Trophoblast cell (in vitro differentiated cells and primary cell): ENCODE measurements at regions not wholly inside any gene's neighbourhood (a gene's known extent, or its start where the extent isn't known, plus 50 kb on each side); places are given as distances from the start of the nearest gene placed in this dataset.

Source experiments
- DNase-seq, 2 donors: peaks; one replicate each; pipeline ENCODE4 v3.0.0-alpha.2; 2016
- H2AFZ ChIP-seq: 2 replicates; pipeline ENCODE4 v1.6.1; 2013; ENCODE audit warnings: low read length, moderate library complexity, mild to moderate bottlenecking; ENCODE audit not compliant: insufficient read depth, poor library complexity
- H2AK5ac ChIP-seq: 2 replicates; pipeline ENCODE4 v1.6.1; 2013; ENCODE audit warnings: mild to moderate bottlenecking, low read length
- H2BK120ac ChIP-seq: 2 replicates; pipeline ENCODE4 v1.6.1; 2013; ENCODE audit warnings: low read length, mild to moderate bottlenecking, moderate library complexity; ENCODE audit not compliant: insufficient read depth, poor library complexity
- H2BK12ac ChIP-seq: 2 replicates; pipeline ENCODE4 v1.6.1; 2013; ENCODE audit warnings: mild to moderate bottlenecking, low read length, moderate library complexity
- H2BK5ac ChIP-seq: 2 replicates; pipeline ENCODE4 v1.6.1; 2013; ENCODE audit warnings: low read length, low read depth, moderate library complexity, mild to moderate bottlenecking; ENCODE audit not compliant: poor library complexity
- H3K14ac ChIP-seq: 2 replicates; pipeline ENCODE4 v1.6.1; 2013; ENCODE audit warnings: mild to moderate bottlenecking, low read length
- H3K18ac ChIP-seq: 2 replicates; pipeline ENCODE4 v1.6.1; 2013; ENCODE audit warnings: mild to moderate bottlenecking, low read length
- H3K23ac ChIP-seq: 2 replicates; pipeline ENCODE4 v1.6.1; 2013; ENCODE audit warnings: low read length
- H3K27ac ChIP-seq: 2 replicates; pipeline ENCODE4 v1.5.1; 2013; ENCODE audit warnings: low read depth, mild to moderate bottlenecking, inconsistent platforms, low read length, moderate library complexity
- H3K27me3 ChIP-seq: 2 replicates; pipeline ENCODE4 v1.6.1; 2013; ENCODE audit warnings: inconsistent platforms, mild to moderate bottlenecking, low read length, moderate library complexity; ENCODE audit not compliant: insufficient read depth
- H3K36me3 ChIP-seq, 2 experiments: 1 replicate in 1 of 2; 2 replicates in 1 of 2; pipeline ENCODE4 v1.6.1; 2013; ENCODE audit warnings: low read length in 2 of 2, mild to moderate bottlenecking in 2 of 2, moderate library complexity in 1 of 2; ENCODE audit not compliant: insufficient read depth in 2 of 2, control insufficient read depth in 1 of 2
- H3K4ac ChIP-seq: 2 replicates; pipeline ENCODE4 v1.6.1; 2013; ENCODE audit warnings: low read depth, mild to moderate bottlenecking, low read length, moderate library complexity
- H3K4me1 ChIP-seq, 2 experiments: 1 replicate in 1 of 2; 2 replicates in 1 of 2; pipeline ENCODE4 v1.6.1; 2013; ENCODE audit warnings: low read length in 2 of 2, mild to moderate bottlenecking in 2 of 2, moderate library complexity in 1 of 2; ENCODE audit not compliant: insufficient read depth in 2 of 2, control insufficient read depth in 1 of 2
- H3K4me2 ChIP-seq: 2 replicates; pipeline ENCODE4 v1.6.1; 2013; ENCODE audit warnings: inconsistent platforms, mild to moderate bottlenecking, low read length, moderate library complexity
- H3K4me3 ChIP-seq: 2 replicates; pipeline ENCODE4 v1.5.1; 2013; ENCODE audit warnings: mild to moderate bottlenecking, low read depth, low read length, inconsistent platforms
- H3K79me1 ChIP-seq: one replicate; pipeline ENCODE4 v1.6.1; 2013; ENCODE audit warnings: low read length
- H3K79me2 ChIP-seq: 2 replicates; pipeline ENCODE4 v1.6.1; 2013; ENCODE audit warnings: low read length, mild to moderate bottlenecking; ENCODE audit not compliant: control insufficient read depth, insufficient read depth, poor library complexity
- H3K9ac ChIP-seq: 2 replicates; pipeline ENCODE4 v1.6.1; 2013; ENCODE audit warnings: mild to moderate bottlenecking, low read length
- H3K9me3 ChIP-seq: 2 replicates; pipeline ENCODE4 v1.6.1; 2013; ENCODE audit warnings: low read depth, mild to moderate bottlenecking, control low read depth, inconsistent platforms, low read length; ENCODE audit not compliant: insufficient read depth
- H4K12ac ChIP-seq: 2 replicates; pipeline ENCODE4 v1.6.1; 2013; ENCODE audit warnings: low read depth, mild to moderate bottlenecking, low read length, moderate library complexity
- H4K8ac ChIP-seq: 2 replicates; pipeline ENCODE4 v1.6.1; 2013; ENCODE audit warnings: low read depth, mild to moderate bottlenecking, low read length, moderate library complexity
- H4K91ac ChIP-seq: one replicate; pipeline ENCODE4 v1.6.1; 2013; ENCODE audit warnings: low read depth, mild to moderate bottlenecking, low read length, moderate library complexity
- WGBS: extraction: QIAGEN DNeasy Blood & Tissue Kit; methylation state at CpG from one replicate; pipeline ENCODE4 v1.1.7; 2013; ENCODE audit warnings: missing lambda C conversion rate; ENCODE audit not compliant: insufficient read length, insufficient coverage; ENCODE audit errors: extremely low coverage; 5-methylcytosine and 5-hydroxymethylcytosine counted together

DNA sequence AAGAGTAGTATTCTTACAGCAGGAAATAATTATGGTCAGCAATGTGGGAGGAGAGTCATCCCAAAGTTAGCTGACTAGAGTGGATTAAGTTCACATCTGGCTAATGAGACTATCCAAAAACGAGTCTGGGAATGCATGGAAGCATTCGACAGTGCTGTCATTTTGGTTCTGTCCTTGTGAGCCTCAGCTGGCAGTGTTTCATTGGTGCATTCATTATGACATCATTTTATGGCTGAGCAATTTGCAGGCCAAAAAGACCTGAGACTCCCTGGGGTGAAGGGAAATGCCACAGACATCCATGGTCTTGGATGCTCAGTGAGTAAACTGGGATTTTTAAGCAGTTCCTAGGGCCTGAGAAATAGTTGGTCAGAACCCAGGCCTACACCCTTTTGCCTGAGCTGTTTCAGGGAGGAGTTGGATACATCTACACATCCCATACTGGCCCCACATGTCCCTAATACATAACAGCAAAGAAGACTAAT is 196.4 kb upstream of the CCN2 start:
- Histone ChIP-seq H3K23ac (no peak overlapping the region), H4K12ac (no peak overlapping the region)
- WGBS, result no CpG with 5 or more reads among the region's 2 CpGs

DNA sequence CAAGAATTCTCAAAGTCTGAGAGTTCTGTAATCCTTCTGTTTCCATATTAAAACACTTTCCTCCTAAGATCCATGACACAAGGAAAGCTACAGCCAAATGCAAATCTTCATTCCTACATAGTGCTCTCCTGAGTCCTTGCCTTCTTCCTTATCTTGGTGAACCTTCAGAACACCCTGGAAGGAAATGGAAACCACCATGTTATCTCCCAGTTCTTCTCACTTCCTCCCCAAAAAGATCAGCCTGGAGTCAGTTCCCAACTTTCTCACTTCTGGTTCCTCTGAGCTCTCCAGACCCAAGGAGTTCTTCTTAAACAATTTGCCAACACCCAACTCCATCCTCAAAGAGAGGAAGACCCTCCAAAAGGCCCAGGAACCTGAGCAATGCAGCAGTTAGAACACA is 193.3 kb upstream of the CCN2 start:
- Histone ChIP-seq H3K4me2 (no peak overlapping the region), H3K27me3 (no peaks in the 10 kb centered on the region), H4K91ac (no peak overlapping the region)

More for the DNA sequence above, 196.4 kb upstream of the CCN2 start:
- no peaks in the 10 kb centered on the region for H3K4me1 ChIP-seq
- H3K9me3 ChIP-seq, result no peaks in the 10 kb centered on the region
- no peak overlapping the region for H3K18ac ChIP-seq
- no peak overlapping the region for H3K9ac ChIP-seq
- H3K4me3 ChIP-seq, result no peak overlapping the region
- H3K14ac ChIP-seq, result no peak overlapping the region
- no peak overlapping the region for H3K4ac ChIP-seq
- DNase-seq, result no peak
- H3K27me3 ChIP-seq, result no peaks in the 10 kb centered on the region
- no peak overlapping the region for H3K27ac ChIP-seq
- H3K36me3 ChIP-seq, result no peaks in the 10 kb centered on the region
- H2AK5ac ChIP-seq, result no peak overlapping the region
- no peak overlapping the region for H2AFZ ChIP-seq
- no peak overlapping the region for H3K4me2 ChIP-seq
- H2BK120ac ChIP-seq, result no peak overlapping the region
- no peak overlapping the region for H4K8ac ChIP-seq
- no peaks in the 10 kb centered on the region for H3K79me1 ChIP-seq
- no peaks in the 10 kb centered on the region for H3K79me2 ChIP-seq
- H4K91ac ChIP-seq, result no peak overlapping the region
- H2BK12ac ChIP-seq, result no peak overlapping the region
- H2BK5ac ChIP-seq, result no peak overlapping the region

DNA sequence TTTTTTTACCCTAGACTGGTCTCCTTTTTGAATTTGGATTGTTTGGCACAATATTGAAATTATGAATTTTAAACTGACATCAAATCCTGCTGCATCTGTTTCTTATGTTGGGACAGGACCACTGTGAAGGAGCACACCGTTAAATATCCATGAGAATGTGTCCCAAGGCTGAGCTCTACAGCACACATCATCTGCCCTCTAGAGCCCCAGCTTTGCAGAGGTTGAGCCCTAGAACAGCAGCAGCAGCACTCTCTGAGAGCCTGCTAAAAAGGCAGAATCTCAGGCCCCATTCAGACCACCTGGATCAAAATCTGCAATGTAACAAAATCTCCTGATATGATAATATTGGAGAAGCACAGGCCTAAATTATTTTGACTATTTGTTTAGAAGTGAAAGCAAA is 192.1 kb upstream of the CCN2 start:
- no peaks in the 10 kb centered on the region for H3K4me1 ChIP-seq
- no peak overlapping the region for H4K8ac ChIP-seq
- no peak overlapping the region for H3K9ac ChIP-seq
- H3K23ac ChIP-seq, result no peak overlapping the region
- no peak for DNase-seq
- no peak overlapping the region for H3K27ac ChIP-seq
- no peak overlapping the region for H3K14ac ChIP-seq
- no peaks in the 10 kb centered on the region for H3K36me3 ChIP-seq
- H4K91ac ChIP-seq, result no peak overlapping the region
- no peak overlapping the region for H2BK5ac ChIP-seq
- no peak overlapping the region for H3K18ac ChIP-seq
- H3K79me2 ChIP-seq, result no peaks in the 10 kb centered on the region
- no peak overlapping the region for H4K12ac ChIP-seq
- no peaks in the 10 kb centered on the region for H3K9me3 ChIP-seq
- H2AK5ac ChIP-seq, result no peak overlapping the region
- no peaks in the 10 kb centered on the region for H3K79me1 ChIP-seq
- no peak overlapping the region for H3K4me3 ChIP-seq
- no peak overlapping the region for H2BK120ac ChIP-seq
- H2AFZ ChIP-seq, result no peak overlapping the region
- no peaks in the 10 kb centered on the region for H3K27me3 ChIP-seq
- H3K4ac ChIP-seq, result no peak overlapping the region
- no CpG with 5 or more reads among the region's 1 CpG for WGBS
- H2BK12ac ChIP-seq, result no peak overlapping the region
- no peak overlapping the region for H3K4me2 ChIP-seq

More for the DNA sequence above, 193.3 kb upstream of the CCN2 start:
- Histone ChIP-seq H3K4me3 (no peak overlapping the region), H2BK5ac (no peak overlapping the region), H3K18ac (no peak overlapping the region), H4K12ac (no peak overlapping the region), H3K4ac (no peak overlapping the region), H3K14ac (no peak overlapping the region), H3K9ac (no peak overlapping the region), H4K8ac (no peak overlapping the region), H3K9me3 (no peaks in the 10 kb centered on the region), H2AK5ac (no peak overlapping the region), H3K79me1 (no peaks in the 10 kb centered on the region), H3K79me2 (no peaks in the 10 kb centered on the region), H3K36me3 (no peaks in the 10 kb centered on the region), H2BK120ac (no peak overlapping the region), H2BK12ac (no peak overlapping the region), H2AFZ (no peak overlapping the region), H3K27ac (no peak overlapping the region), H3K4me1 (no peaks in the 10 kb centered on the region), H3K23ac (no peak overlapping the region)
- no peak for DNase-seq

DNA sequence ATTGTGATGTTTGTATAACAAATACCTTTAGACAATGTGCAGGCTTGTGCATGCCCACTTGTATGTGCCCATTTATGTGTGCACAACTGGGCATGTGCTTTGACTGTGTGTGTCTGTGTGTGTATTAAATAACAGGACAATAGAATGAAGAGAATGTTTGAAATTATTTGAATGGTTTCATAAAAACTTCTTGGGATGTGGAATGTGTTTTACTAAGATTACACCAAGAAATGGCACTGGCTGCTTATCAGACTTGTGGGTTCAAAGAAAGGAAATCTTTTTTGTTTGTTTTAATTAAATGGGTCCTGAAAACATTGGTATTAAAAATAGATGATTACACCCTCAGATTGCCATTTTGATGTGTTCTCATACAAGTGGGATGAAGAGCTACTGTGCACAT is 191.6 kb upstream of the CCN2 start:
- Histone ChIP-seq H3K27ac (no peak overlapping the region), H2BK5ac (no peak overlapping the region), H3K4me2 (no peak overlapping the region), H2BK12ac (no peak overlapping the region), H3K4ac (no peak overlapping the region), H2AK5ac (no peak overlapping the region), H2AFZ (no peak overlapping the region), H3K27me3 (no peaks in the 10 kb centered on the region), H3K36me3 (no peaks in the 10 kb centered on the region), H3K9me3 (no peaks in the 10 kb centered on the region), H3K14ac (no peak overlapping the region), H4K91ac (no peak overlapping the region), H3K23ac (no peak overlapping the region), H4K8ac (no peak overlapping the region), H2BK120ac (no peak overlapping the region), H4K12ac (no peak overlapping the region), H3K18ac (no peak overlapping the region), H3K4me3 (no peak overlapping the region), H3K9ac (no peak overlapping the region), H3K4me1 (no peaks in the 10 kb centered on the region), H3K79me2 (no peaks in the 10 kb centered on the region), H3K79me1 (no peaks in the 10 kb centered on the region)
- DNase-seq, result no peak
